KMS-11 (cell line): ENCODE measurements at regions not wholly inside any gene's neighbourhood (a gene's known extent, or its start where the extent isn't known, plus 50 kb on each side); places are given as distances from the start of the nearest gene placed in this dataset.

Experiments
- H2AFZ ChIP-seq: fragments of 200-600 bp; sonication (generic); 2 replicates; pipeline ENCODE4 v1.6.1; 2016; ENCODE audit warnings: antibody characterized with exemption, mixed run types, low read depth
- H3K27ac ChIP-seq: fragments of 200-600 bp; sonication (generic); 2 replicates; pipeline ENCODE4 v1.6.1; 2016; ENCODE audit warnings: mild to moderate bottlenecking, mixed run types
- H3K27me3 ChIP-seq: fragments of 200-600 bp; sonication (generic); 2 replicates; pipeline ENCODE4 v1.6.1; 2017; ENCODE audit warnings: mild to moderate bottlenecking, low read depth, mixed run types, moderate library complexity; ENCODE audit not compliant: insufficient read depth
- H3K36me3 ChIP-seq: fragments of 200-600 bp; sonication (generic); 2 replicates; pipeline ENCODE4 v1.6.1; 2017; ENCODE audit warnings: mild to moderate bottlenecking, mixed run types; ENCODE audit not compliant: insufficient read depth
- H3K4me1 ChIP-seq: fragments of 200-600 bp; sonication (generic); 2 replicates; pipeline ENCODE4 v1.6.1; 2016; ENCODE audit warnings: mild to moderate bottlenecking, low read depth, mixed run types; ENCODE audit not compliant: poor library complexity, severe bottlenecking
- H3K4me2 ChIP-seq: fragments of 200-600 bp; sonication (generic); 2 replicates; pipeline ENCODE4 v1.7.0; 2016; ENCODE audit warnings: mild to moderate bottlenecking, mixed run types
- H3K4me3 ChIP-seq: fragments of 200-600 bp; sonication (generic); IDR thresholded peaks from 2 replicates; pipeline ENCODE4 v1.6.1; 2017; ENCODE audit warnings: low read depth, low read length, mixed read lengths; ENCODE audit not compliant: insufficient read depth
- H3K79me2 ChIP-seq: fragments of 200-600 bp; sonication (generic); 2 replicates; pipeline ENCODE4 v1.6.1; 2016; ENCODE audit warnings: low read depth, mixed run types; ENCODE audit not compliant: insufficient read depth
- H3K9ac ChIP-seq: fragments of 200-600 bp; sonication (generic); 2 replicates; pipeline ENCODE4 v1.6.1; 2016; ENCODE audit warnings: mild to moderate bottlenecking, mixed run types
- H4K20me1 ChIP-seq: fragments of 200-600 bp; sonication (generic); 2 replicates; pipeline ENCODE4 v1.6.1; 2016; ENCODE audit warnings: mild to moderate bottlenecking, mixed run types; ENCODE audit not compliant: insufficient read depth
- CTCF ChIP-seq: fragments of 200-600 bp; sonication (generic); conservative IDR thresholded peaks from 2 replicates; pipeline ENCODE4 v1.6.1; 2017; ENCODE audit warnings: low read depth, mild to moderate bottlenecking, antibody characterized with exemption, low read length, moderate library complexity, mixed read lengths

DNA sequence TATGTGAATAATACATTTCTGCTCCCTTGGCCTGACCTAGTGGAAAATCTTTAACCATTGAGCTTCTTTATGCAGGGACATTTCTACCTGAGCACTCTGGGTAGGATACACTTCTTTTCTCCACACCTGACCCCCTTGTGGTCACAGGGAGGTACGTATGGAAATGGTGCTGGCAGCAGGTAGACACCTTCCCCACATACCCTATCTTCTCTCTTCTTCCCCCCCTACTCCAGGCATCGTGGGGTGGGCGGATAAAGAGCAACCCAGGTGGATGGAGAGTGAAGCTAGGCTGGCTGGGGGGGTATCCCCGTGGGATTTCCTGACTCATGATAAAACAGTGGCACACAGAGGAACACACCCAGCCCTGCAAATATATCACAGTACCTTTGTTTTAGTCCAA lies 312.1 kb downstream of the ARRDC4 start:
- Histone ChIP-seq H3K9ac (no peak overlapping the region), H4K20me1 (no peaks in the 10 kb centered on the region), H3K4me3 (no peak overlapping the region), H3K27me3 (no peaks in the 10 kb centered on the region), H3K4me1 (no peaks in the 10 kb centered on the region), H3K79me2 (no peaks in the 10 kb centered on the region), H2AFZ (no peak overlapping the region), H3K36me3 (no peaks in the 10 kb centered on the region), H3K27ac (no peak overlapping the region), H3K4me2 (no peak overlapping the region)
- no peak for TF ChIP-seq CTCF

DNA sequence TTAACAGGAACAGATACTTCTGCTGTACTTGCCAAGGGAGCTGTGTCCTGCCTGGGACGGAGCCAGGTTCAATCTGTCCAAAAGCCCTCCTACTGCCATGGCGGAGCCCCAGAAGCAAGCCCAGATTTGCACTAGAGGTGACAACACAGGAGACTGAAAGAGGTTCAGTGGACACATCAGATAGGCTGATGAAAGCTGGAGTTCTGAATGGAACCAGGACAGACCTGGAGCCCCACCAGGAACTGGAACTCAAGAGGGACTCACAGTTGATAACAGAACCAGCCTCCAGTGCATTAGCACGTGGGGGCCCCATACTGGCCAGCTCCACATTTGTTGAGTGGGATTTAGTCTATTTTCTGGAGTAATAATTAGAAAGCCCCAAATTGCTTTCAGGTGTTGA lies 315.5 kb downstream of the ARRDC4 start:
- H3K36me3 ChIP-seq: no peaks in the 10 kb centered on the region
- no peaks in the 10 kb centered on the region for H3K79me2 ChIP-seq
- no peak for TF ChIP-seq CTCF
- no peaks in the 10 kb centered on the region for H3K27me3 ChIP-seq
- no peaks in the 10 kb centered on the region for H3K4me1 ChIP-seq
- H3K9ac ChIP-seq: no peak overlapping the region
- H3K4me3 ChIP-seq: no peak overlapping the region
- no peak overlapping the region for H3K27ac ChIP-seq
- H4K20me1 ChIP-seq: no peaks in the 10 kb centered on the region
- H2AFZ ChIP-seq: no peak overlapping the region
- H3K4me2 ChIP-seq: no peak overlapping the region

DNA sequence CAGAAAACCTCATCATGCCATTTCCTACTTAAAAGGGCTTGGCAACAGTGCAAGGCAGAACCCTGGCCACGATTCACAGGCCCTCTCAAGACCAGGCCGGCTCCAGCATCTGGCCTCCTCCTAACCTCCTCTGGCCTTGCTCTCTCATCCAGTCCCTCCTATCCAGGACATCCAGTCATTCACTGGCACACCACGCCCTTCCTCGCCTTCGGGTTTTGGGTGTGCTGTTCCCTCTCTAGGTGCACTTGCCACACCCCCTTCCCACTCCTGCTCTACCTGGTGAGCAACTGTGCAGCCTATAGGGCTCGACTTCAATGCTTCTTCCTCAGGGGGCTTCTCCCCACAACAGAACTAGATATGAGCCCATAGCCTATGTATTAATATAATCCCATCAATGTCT lies 317.1 kb downstream of the ARRDC4 start:
- Histone ChIP-seq H3K36me3 (no peaks in the 10 kb centered on the region), H3K4me2 (no peak overlapping the region), H3K27ac (no peak overlapping the region), H3K4me1 (no peaks in the 10 kb centered on the region), H4K20me1 (no peaks in the 10 kb centered on the region), H3K79me2 (no peaks in the 10 kb centered on the region), H3K9ac (no peak overlapping the region), H2AFZ (no peak overlapping the region), H3K27me3 (no peaks in the 10 kb centered on the region), H3K4me3 (no peak overlapping the region)
- no peak for TF ChIP-seq CTCF

GRCh38 chr15:98280284-98280975 lies 319.9 kb downstream of the ARRDC4 start:
- H3K4me3 ChIP-seq: no peak overlapping the region
- no peak for TF ChIP-seq CTCF
- H4K20me1 ChIP-seq: no peaks in the 10 kb centered on the region

More at GRCh38 chr15:98280284-98280975, 319.9 kb downstream of the ARRDC4 start:
- no peaks in the 10 kb centered on the region for H3K4me1 ChIP-seq
- no peak overlapping the region for H3K9ac ChIP-seq
- no peak overlapping the region for H3K27ac ChIP-seq
- H3K79me2 ChIP-seq: no peaks in the 10 kb centered on the region
- H3K36me3 ChIP-seq: no peaks in the 10 kb centered on the region
- no peak overlapping the region for H3K4me2 ChIP-seq
- no peaks in the 10 kb centered on the region for H3K27me3 ChIP-seq
- H2AFZ ChIP-seq: no peak overlapping the region
